ENCODE measurements at regions not wholly inside any gene's neighbourhood (a gene's known extent, or its start where the extent isn't known, plus 50 kb on each side); places are given as distances from the start of the nearest gene placed in this dataset.
"Not testable (repeated sequence)": the region's sequence is repeated elsewhere in the genome, so short reads cannot be mapped to it uniquely, and the experiment has no call there.

DNA sequence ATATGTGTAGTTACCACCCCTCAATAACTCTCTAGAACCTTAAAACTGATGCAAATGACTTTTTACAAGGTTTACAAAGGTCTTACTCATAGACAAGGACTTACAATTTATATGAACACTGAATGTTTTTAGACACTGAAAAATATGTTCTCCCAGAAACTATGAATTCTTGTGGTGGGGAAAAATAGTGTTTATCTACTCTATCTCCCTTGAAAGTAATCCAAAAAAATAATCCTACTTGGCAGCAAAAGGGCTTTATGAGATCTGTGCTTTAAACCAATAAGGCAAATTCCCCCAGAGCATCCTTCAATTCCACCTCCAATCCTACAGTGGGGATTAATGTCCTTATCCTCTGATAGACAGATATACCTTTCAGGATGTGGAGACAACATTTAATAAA, 1984.1 kb upstream of the RAG2 start:
- no peak for DNase-seq (ENCODE audit: low spot score)

DNA sequence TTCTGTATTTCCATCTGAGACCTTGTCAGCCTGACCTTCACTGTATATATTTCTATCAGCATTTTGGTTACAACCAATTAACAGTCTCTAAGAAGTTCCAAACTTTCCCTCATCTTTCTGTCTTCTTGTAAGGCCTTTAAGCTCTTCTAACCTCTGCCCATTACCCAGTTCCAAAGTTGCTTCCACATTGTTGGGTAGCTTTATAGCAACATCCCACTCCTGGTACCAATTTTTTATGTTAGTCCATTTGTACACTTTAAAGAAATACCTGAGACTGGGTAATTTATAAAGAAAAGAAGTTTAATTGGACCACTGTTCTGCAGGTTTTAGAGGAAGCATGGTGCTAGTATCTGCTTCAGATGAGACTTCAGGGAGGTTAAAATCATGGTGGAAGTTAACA, 1979.7 kb upstream of the RAG2 start:
- no peak for DNase-seq (ENCODE audit: low spot score)

- no peak for DNase-seq (ENCODE audit: low spot score)
These were observed 1964.5 kb upstream of the RAG2 start for GRCh38 chr11:38562562-38562961.

- DNase-seq (ENCODE audit: low spot score) = no peak
These were observed 1955.1 kb upstream of the RAG2 start for GRCh38 chr11:38553148-38553547.

- DNase-seq (ENCODE audit: low spot score) = no peak
These were observed 1949.4 kb upstream of the RAG2 start for GRCh38 chr11:38547462-38547861.

DNA sequence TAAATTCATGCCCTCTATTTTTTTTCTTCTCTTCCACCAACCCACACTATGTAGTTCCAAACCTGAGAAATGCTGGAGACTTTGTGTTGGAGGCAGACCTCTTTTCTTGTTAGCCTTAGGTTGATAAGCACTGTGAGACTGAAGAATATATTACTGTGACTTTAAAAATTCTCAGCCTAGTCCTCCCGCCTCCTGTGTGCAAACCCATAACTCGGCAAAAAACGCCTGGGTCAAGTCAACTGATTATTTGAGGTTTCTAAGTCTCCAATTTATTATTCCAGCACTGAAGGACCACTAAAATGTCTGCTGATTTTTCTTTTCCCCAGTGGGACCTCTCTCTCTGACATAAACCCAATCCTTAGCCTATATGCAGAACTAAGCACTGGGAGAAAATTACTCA, 1946.0 kb upstream of the RAG2 start:
- no peak for DNase-seq (ENCODE audit: low spot score)

DNA sequence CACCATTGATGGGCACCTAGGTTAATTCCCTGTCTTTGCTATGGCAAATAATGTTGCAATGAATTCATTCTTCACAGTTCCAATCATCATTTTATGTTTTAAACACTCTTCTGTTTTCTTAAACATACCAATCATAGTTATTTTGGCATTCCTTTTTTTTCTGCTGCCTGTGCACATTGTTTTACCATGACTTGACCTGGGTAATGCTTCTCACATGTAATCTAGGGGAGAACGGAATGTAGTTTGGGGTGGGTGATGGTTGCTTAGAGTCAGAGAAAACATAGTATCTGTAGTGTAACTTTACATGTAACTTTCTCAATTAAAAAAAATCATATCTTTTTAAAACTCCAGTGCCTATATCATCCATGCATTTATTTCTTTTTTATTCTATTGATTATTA, 1945.3 kb upstream of the RAG2 start:
- no peak for DNase-seq (ENCODE audit: low spot score)

DNA sequence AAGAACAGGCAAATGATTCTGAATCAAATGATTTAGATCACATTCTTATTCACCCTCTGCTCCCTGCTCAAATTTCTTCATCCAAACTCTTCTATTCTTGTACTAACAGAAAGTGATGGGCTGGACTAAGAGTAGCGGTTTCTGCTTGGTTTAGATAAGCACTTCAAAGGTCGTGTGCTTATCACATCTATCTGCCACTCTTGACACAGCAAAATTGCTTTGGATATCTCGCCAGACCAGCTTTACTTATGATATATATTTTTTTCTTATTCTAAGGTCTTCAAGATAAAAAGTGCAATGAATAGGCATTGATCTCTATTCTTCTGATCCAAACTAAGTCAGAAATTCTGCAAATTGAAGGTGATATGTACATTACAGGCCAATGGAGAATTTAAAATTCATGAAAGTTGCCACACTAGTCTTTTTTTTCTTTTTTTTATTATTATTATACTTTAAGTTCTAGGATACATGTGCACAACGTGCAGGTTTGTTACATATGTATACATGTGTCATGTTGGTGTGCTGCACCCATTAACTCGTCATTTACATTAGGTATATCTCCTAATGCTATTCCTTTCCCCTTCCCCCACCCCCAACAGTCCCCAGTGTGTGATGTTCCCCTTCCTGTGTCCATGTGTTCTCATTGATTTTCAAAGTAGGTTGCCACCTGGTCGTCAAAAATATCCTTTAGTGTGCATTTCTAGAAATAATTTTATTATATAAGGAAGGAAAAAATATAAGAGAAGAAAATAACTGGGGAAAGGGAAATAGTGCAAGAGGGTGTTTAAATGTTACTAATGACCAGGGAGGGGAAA, 1941.0 kb upstream of the RAG2 start:
- DNase-seq (ENCODE audit: low spot score) = no peak

DNA sequence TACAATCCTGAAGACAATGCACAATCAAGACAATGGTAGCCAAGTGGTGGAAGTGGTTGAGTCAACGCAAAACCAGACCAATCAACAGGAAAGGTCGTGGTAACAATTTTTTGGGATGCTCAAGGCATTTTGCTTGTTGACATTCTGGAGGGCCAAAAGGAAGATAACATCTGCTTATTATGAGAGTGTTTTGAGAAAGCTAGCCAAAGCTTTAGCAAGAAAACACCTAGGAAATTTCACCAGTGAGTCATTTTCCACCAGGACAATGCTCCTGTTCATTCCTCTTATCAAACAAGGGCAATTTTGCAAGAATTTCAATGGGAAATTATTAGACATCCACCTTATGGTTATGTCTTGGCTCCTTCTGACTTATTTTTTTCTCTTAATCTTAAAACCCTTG, 1932.2 kb upstream of the RAG2 start:
- no peak for DNase-seq (ENCODE audit: low spot score)

DNA sequence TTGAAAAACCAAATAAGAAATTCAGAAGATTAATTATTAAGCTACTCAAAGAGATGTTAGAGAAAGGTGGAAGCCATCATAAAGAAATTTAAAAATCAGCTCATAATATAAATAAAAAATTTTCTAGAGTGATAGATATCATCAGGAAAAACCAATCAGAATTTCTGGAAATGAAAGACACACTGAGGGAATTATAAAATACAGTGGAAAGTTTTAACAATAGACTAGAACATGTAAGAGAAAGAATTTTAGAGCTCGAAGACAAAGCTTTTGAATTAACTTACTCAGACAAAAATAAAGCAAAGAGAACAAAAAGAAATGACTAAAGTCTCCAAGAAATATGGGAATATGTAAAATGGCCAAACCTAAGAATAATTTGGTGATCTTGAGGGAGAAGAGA, 1926.9 kb upstream of the RAG2 start:
- no peak for DNase-seq (ENCODE audit: low spot score)

DNA sequence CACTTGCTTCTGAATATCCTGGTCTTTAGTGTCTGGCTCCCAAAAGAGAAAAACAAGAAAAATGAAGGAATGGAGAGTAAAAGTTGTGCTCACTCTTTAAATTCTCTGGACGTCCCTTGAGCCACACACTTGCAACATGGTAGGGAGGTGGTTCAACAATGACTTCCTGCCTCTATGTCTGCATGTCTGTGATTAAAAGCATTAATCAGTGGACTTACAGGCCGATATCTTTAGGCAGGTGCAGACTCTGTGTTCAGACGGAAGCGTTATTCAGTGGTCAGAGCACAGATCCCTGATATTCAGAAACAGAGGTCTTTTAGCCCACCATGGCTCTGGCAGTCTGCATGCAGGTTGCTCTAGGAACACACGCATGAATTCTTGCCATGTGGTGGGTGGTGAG, 1920.0 kb upstream of the RAG2 start:
- no peak for DNase-seq (ENCODE audit: low spot score)

DNA sequence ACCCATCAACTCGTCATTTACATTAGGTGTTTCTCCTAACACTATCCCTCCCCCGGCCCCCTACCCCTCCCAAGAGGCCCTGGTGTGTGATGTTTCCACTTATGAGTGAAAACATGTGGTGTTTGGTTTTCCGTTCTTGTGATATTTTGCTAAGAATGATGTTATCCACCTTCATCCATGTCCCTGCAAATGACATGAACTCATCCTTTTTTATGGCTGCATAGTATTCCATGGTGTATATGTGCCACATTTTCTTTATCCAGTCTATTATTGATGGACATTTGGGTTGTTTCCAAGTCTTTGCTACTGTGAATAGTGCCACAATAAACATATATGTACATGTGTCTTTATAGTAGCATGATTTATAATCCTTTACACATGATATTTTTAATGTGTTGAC, 1914.8 kb upstream of the RAG2 start:
- DNase-seq (ENCODE audit: low spot score) = not testable (repeated sequence)

GRCh38 chr11:38510041-38510440, 1912.0 kb upstream of the RAG2 start:
- DNase-seq (ENCODE audit: low spot score) = no peak

- DNase-seq (ENCODE audit: low spot score) = no peak
These were observed 1905.8 kb upstream of the RAG2 start for GRCh38 chr11:38503876-38504275.

- DNase-seq (ENCODE audit: low spot score) = no peak
These were observed 1900.7 kb upstream of the RAG2 start for GRCh38 chr11:38498721-38499120.

GRCh38 chr11:38491986-38492385, 1894.0 kb upstream of the RAG2 start:
- no peak for DNase-seq (ENCODE audit: low spot score)

DNA sequence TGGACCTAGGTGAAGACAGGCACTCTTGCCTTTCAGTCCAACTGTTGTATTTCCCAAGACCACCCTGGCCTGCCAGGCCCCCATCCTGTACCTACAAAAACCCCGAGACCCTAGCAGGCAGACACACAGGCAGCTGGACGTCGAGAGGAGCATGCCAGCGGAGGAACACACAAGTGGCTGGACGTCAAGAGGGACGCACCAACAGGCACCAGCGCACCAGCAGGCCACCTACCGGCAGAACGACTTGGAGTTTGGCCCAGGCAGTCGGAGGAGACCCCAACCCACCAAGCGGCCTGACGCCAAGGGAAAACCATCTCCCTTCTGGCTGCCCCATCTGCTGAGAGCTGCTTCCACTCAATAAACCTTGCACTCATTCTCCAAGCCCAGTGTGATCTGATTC, 1883.4 kb upstream of the RAG2 start:
- DNase-seq (ENCODE audit: low spot score) = no peak

DNA sequence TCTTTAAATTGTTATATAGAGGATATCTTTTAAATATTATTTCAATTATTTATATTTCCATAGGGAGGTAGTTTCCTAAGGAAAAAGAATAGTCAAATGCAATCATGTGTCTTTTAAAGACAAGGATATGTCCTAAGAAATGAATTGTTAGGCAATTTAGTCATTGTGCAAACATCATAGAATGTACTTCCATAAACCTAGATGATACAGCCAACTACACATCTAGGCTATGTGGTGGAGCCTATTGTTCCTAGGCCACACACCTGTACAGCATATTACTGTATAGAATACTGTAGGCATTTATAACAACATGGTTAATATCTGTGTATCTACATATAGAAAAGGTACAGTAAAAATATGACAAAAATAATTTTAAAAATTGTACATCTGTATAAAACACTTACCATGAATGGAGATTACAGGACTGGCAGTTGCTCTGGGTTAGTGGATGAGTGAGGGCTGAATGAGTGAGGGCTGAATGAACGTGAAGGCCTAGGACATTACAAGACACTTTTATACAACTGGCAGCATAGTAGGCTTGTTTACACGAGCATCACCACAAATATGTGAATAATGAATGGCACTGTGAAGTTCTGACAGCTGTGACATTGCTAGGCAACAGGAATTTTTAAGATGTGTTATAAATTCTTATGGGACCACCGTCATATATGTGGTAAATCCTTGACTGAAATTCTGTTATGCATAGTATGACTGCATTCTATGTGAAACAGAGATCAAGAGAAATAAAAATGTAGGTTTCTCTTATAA, 1879.0 kb upstream of the RAG2 start:
- DNase-seq (ENCODE audit: low spot score) = no peak

GRCh38 chr11:38461751-38462150, 1863.7 kb upstream of the RAG2 start:
- no peak for DNase-seq (ENCODE audit: low spot score)

DNA sequence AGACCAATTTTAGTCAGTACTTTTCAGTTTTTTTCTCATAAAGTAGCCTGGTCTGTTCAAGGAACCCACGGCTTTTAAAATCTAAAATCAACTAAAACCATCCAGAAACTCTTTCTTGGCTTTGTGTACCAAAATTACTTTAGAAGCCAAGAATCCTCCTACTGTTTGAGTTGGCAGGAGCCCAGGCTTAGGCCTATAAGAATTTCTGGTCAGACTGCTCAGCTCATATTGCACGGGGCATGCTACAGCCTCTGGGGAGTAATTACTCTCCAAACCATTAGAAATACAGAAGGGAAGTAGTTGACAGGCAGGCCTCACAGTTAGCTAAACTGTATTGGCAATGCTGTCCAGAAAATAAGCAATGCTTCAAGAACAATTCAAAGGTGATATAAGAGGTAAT, 1862.9 kb upstream of the RAG2 start:
- no peak for DNase-seq (ENCODE audit: low spot score)

DNA sequence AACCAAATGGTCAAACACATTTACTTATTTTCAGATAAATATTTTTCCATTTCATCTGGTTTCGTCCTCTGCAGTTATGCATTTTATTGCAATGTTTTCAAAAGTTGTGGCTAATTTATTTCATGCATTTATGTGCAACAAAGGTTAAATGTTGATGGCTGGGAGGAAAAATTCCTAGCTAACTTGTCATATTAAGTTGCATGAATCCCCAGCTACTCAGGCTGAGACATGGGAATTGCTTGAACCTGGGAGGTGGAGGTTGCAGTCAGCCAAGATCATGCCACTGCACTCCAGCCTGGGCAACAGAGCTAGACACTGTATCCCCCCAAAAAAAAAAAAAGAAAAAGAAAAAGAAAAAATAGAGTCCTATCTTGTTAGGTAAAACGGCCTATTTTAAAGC, 1862.4 kb upstream of the RAG2 start:
- DNase-seq (ENCODE audit: low spot score) = no peak

DNA sequence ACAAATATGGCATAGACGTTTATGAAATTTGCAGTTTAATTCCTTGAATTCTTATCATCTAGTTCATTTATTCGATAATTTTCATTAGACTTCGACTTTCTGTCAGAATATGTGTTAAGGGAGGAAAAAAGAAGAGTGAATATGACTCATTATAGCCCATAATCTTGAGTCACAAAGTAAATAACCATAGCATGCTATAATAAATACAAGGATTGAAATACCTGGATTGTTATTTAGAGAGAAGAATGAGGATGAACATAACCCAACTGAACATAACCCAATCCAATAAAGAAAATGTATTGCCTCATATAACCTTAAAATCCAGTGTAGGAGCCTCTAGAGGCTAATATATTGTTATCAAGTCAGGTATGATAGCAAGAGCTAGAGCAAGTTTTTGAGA, 1858.3 kb upstream of the RAG2 start:
- DNase-seq (ENCODE audit: low spot score) = no peak

GRCh38 chr11:38448284-38448683, 1850.2 kb upstream of the RAG2 start:
- no peak for DNase-seq (ENCODE audit: low spot score)

DNA sequence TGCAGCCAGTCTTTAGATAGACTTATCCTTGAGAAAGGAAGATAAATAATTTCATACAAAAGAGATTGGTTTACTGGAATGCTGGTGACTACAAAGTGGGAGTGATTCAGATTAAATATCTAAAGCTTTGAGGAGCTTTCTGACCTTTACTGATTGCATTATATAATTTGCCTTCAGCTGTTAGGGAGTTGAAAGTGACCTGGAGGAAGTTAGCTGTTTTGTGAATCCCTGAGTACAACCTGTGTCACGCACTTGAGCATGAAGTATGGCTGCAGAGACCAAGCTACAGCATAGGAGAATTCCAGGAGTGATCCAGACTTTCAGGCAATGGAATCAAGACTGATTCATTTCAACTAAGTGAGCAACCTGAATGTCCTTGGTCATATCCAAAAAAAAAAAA, 1848.3 kb upstream of the RAG2 start:
- no peak for DNase-seq (ENCODE audit: low spot score)

Data from globus pallidus (tissue), 1 donor.